SK-N-SH (cell line): ENCODE measurements at regions not wholly inside any gene's neighbourhood (a gene's known extent, or its start where the extent isn't known, plus 50 kb on each side); places are given as distances from the start of the nearest gene placed in this dataset.

Experiments used
- CTCF ChIA-PET: fragments of 300-600, 350-600 bp; formaldehyde crosslinking; extraction: SDS; loops from one replicate; lab custom pipeline; 2021; lab: Yijun Ruan, JAX
- POLR2A ChIA-PET: fragments of 350-600 bp; sonication (Branson Sonifier 250); formaldehyde crosslinking; extraction: SDS; loops from one replicate; lab custom pipeline; 2020; ENCODE audit warnings: antibody characterized with exemption, inconsistent platforms; lab: Yijun Ruan, JAX
- DNase-seq: peaks from one replicate; pipeline ENCODE4 v3.0.0; 2012
- H2AFZ ChIP-seq: fragments of 200-600 bp; sonication (generic); 2 replicates; pipeline ENCODE4 v1.8.1; 2016; ENCODE audit warnings: antibody characterized with exemption, mild to moderate bottlenecking, low read depth
- H3F3A ChIP-seq: fragments of 200-600 bp; sonication (generic); replicated peaks from 2 replicates; pipeline ENCODE3; 2016; ENCODE audit warnings: antibody characterized with exemption, mild to moderate bottlenecking; ENCODE audit not compliant: insufficient read depth
- H3K27ac ChIP-seq, 2 experiments: fragments of 200-500 bp in 1 of 2; fragments of 200-600 bp in 1 of 2; sonication (Bioruptor generic) in 1 of 2; sonication (generic), shearing (Covaris generic) in 1 of 2; 2 replicates each; pipeline versions ENCODE4 v1.5.1 to v1.6.1; 2014 to 2016; ENCODE audit warnings: low read depth in 2 of 2, inconsistent platforms in 1 of 2, low read length in 1 of 2, mild to moderate bottlenecking in 1 of 2, mixed read lengths in 1 of 2
- H3K27me3 ChIP-seq: fragments of 200-600 bp; sonication (generic), shearing (Covaris generic); 2 replicates; pipeline ENCODE4 v1.6.1; 2016; ENCODE audit warnings: mixed run types; ENCODE audit not compliant: insufficient read depth
- H3K36me3 ChIP-seq, 2 experiments: fragments of 200-500 bp in 1 of 2; fragments of 200-600 bp in 1 of 2; sonication (Bioruptor generic) in 1 of 2; sonication (generic) in 1 of 2; replicated peaks in 1 of 2; 2 replicates each; pipeline versions ENCODE3 to v1.5.1; 2014 to 2016; ENCODE audit warnings: low read length in 1 of 2, mild to moderate bottlenecking in 1 of 2; ENCODE audit not compliant: insufficient read depth in 2 of 2, control insufficient read depth in 1 of 2
- H3K4me1 ChIP-seq, 2 experiments: fragments of 200-500 bp in 1 of 2; fragments of 200-600 bp in 1 of 2; sonication (Bioruptor generic) in 1 of 2; sonication (generic), shearing (Covaris generic) in 1 of 2; 2 replicates each; pipeline versions ENCODE4 v1.5.1 to v1.6.1; 2014 to 2016; ENCODE audit warnings: low read depth in 1 of 2, low read length in 1 of 2, mixed run types in 1 of 2; ENCODE audit not compliant: insufficient read depth in 2 of 2, control insufficient read depth in 1 of 2
- H3K4me2 ChIP-seq: fragments of 200-600 bp; sonication (generic), shearing (Covaris generic); 2 replicates; pipeline ENCODE4 v1.6.1; 2017; ENCODE audit warnings: mixed run types
- H3K4me3 ChIP-seq, 2 experiments: fragments of 200-500 bp in 1 of 2; fragments of 200-600 bp in 1 of 2; sonication (Bioruptor generic) in 1 of 2; sonication (generic), shearing (Covaris generic) in 1 of 2; 2 replicates each; pipeline versions ENCODE4 v1.5.1 to v1.8.1; 2014 to 2016; ENCODE audit warnings: low read depth in 2 of 2, inconsistent platforms in 1 of 2, low read length in 1 of 2, mild to moderate bottlenecking in 1 of 2, mixed read lengths in 1 of 2, moderate library complexity in 1 of 2
- H3K79me2 ChIP-seq: fragments of 200-600 bp; sonication (generic); 2 replicates; pipeline ENCODE4 v1.8.1; 2017; ENCODE audit warnings: mild to moderate bottlenecking; ENCODE audit not compliant: insufficient read depth
- H3K9ac ChIP-seq: fragments of 200-600 bp; sonication (generic); 2 replicates; pipeline ENCODE4 v1.6.1; 2017; ENCODE audit warnings: mixed run types
- H3K9me2 ChIP-seq: fragments of 200-600 bp; sonication (generic); 2 replicates; pipeline ENCODE4 v1.6.1; 2017; ENCODE audit warnings: mixed run types
- H3K9me3 ChIP-seq: fragments of 200-600 bp; sonication (generic); 2 replicates; pipeline ENCODE4 v1.6.1; 2017; ENCODE audit warnings: mixed run types, mild to moderate bottlenecking, moderate library complexity
- H4K20me1 ChIP-seq: fragments of 200-600 bp; sonication (generic); 2 replicates; pipeline ENCODE4 v1.6.1; 2017; ENCODE audit warnings: mild to moderate bottlenecking, mixed run types; ENCODE audit not compliant: insufficient read depth
- CTCF ChIP-seq: fragments of 200-600 bp; sonication (generic); IDR thresholded peaks from 2 replicates; pipeline ENCODE4 v1.6.1; 2017; ENCODE audit warnings: antibody characterized with exemption, mild to moderate bottlenecking, moderate library complexity
- ELF1 ChIP-seq: IDR thresholded peaks from 2 replicates; pipeline ENCODE4 v1.4.0; 2012
- FOXJ3 ChIP-seq: sonication (generic); formaldehyde crosslinking; IDR thresholded peaks from 2 replicates; pipeline ENCODE4 v1.5.1; 2020; ENCODE audit warnings: mild to moderate bottlenecking, missing genetic modification reagents
- FOXM1 ChIP-seq: IDR thresholded peaks from 2 replicates; pipeline ENCODE4 v1.4.0; 2012; ENCODE audit warnings: low read depth, mild to moderate bottlenecking
- GABPA ChIP-seq: IDR thresholded peaks from 2 replicates; pipeline ENCODE4 v1.4.0; 2012; ENCODE audit warnings: low read depth, mild to moderate bottlenecking
- JUND ChIP-seq: IDR thresholded peaks from 2 replicates; pipeline ENCODE4 v1.4.0; 2012
- MEF2A ChIP-seq: IDR thresholded peaks from 2 replicates; pipeline ENCODE4 v1.4.0; 2012; ENCODE audit warnings: low read depth, borderline replicate concordance
- MXI1 ChIP-seq: IDR thresholded peaks from 2 replicates; pipeline ENCODE4 v1.6.1; 2012; ENCODE audit warnings: mild to moderate bottlenecking, low read depth, low read length, improper control_type of control experiment
- NFIC ChIP-seq: IDR thresholded peaks from 2 replicates; pipeline ENCODE4 v1.4.0; 2012; ENCODE audit warnings: borderline replicate concordance
- NRF1 ChIP-seq: IDR thresholded peaks from 2 replicates; pipeline ENCODE4 v1.6.1; 2012; ENCODE audit warnings: low read depth, mild to moderate bottlenecking, low read length
- PBX3 ChIP-seq: IDR thresholded peaks from 2 replicates; pipeline ENCODE4; 2012
- POLR2AphosphoS5 ChIP-seq: IDR thresholded peaks from 2 replicates; pipeline ENCODE4 v1.6.1; 2012; ENCODE audit warnings: low read depth, low read length
- RAD21 ChIP-seq: IDR thresholded peaks from 2 replicates; pipeline ENCODE4 v1.6.1; 2012; ENCODE audit warnings: mild to moderate bottlenecking, low read length
- RCOR1 ChIP-seq: fragments of 150-350 bp; IDR thresholded peaks from 2 replicates; pipeline ENCODE4 v1.6.1; 2017; ENCODE audit warnings: antibody characterized with exemption, low read length
- RFX5 ChIP-seq: IDR thresholded peaks from 2 replicates; pipeline ENCODE4 v1.6.1; 2012; ENCODE audit warnings: mild to moderate bottlenecking, improper control_type of control experiment, low read length
- SMC3 ChIP-seq: IDR thresholded peaks from 2 replicates; pipeline ENCODE4 v1.6.1; 2012; ENCODE audit warnings: low read depth, low read length, improper control_type of control experiment
- TCF12 ChIP-seq: IDR thresholded peaks from 2 replicates; pipeline ENCODE4 v1.4.0; 2012
- USF1 ChIP-seq: IDR thresholded peaks from 2 replicates; pipeline ENCODE4 v1.4.0; 2012; ENCODE audit warnings: low read depth, borderline replicate concordance
- USF2 ChIP-seq: fragments of 150-350 bp; IDR thresholded peaks from 2 replicates; pipeline ENCODE4 v1.6.1; 2017; ENCODE audit warnings: antibody characterized with exemption, low read length, low read depth, borderline replicate concordance
- YY1 ChIP-seq: IDR thresholded peaks from 2 replicates; pipeline ENCODE4 v1.4.0; 2012; ENCODE audit warnings: low read depth, mild to moderate bottlenecking
- WGBS: methylation state at CpG from one replicate; pipeline ENCODE4 v1.1.6; 2017; ENCODE audit warnings: low lambda C conversion rate; 5-methylcytosine and 5-hydroxymethylcytosine counted together

GRCh38 chr13:63381078-63381859 lies 1965.6 kb upstream of the PCDH20 start:
- no peak for DNase-seq
- no peak overlapping the region for H3K4me3 ChIP-seq
- H2AFZ ChIP-seq, result no peak overlapping the region; the same call in 1 of the 2 replicates
- H3K4me1 ChIP-seq, result no peaks in the 10 kb centered on the region
- no peaks in the 10 kb centered on the region for H3K9me2 ChIP-seq
- CTCF ChIA-PET, result no interaction called here
- TF ChIP-seq FOXJ3 (CRISPR knock-in tag) (no peak), FOXM1 (no peak), JUND (no peak)
- no peaks in the 10 kb centered on the region for H3K79me2 ChIP-seq
- 81% methylated on average over 2 of the region's 2 CpGs for WGBS
- H3K27ac ChIP-seq, result no peak overlapping the region
- H4K20me1 ChIP-seq, result no peaks in the 10 kb centered on the region
- no peaks in the 10 kb centered on the region for H3K36me3 ChIP-seq
- H3K4me2 ChIP-seq, result no peak overlapping the region
- H3K9ac ChIP-seq, result no peak overlapping the region
- POLR2A ChIA-PET, result no interaction called here
- H3F3A ChIP-seq, result no peaks in the 10 kb centered on the region
- no peaks in the 10 kb centered on the region for H3K9me3 ChIP-seq
- no peaks in the 10 kb centered on the region for H3K27me3 ChIP-seq

GRCh38 chr13:63377986-63378385 lies 1962.3 kb upstream of the PCDH20 start:
- Histone ChIP-seq H3K36me3 (no peaks in the 10 kb centered on the region), H3K4me2 (no peak overlapping the region), H3K27ac (no peak overlapping the region; a peak in 1 of 4 replicates), H2AFZ (0 out of 2 replicates have a peak overlapping the region, but pooled peaks have one; percentile 47), H3F3A (no peaks in the 10 kb centered on the region), H3K4me1 (no peaks in the 10 kb centered on the region), H3K9me3 (no peaks in the 10 kb centered on the region), H3K9me2 (no peaks in the 10 kb centered on the region), H4K20me1 (no peaks in the 10 kb centered on the region), H3K4me3 (no peak overlapping the region), H3K9ac (no peak overlapping the region), H3K27me3 (no peaks in the 10 kb centered on the region), H3K79me2 (no peaks in the 10 kb centered on the region)
- ChIA-PET CTCF (interaction anchor here (1.9 kb wide), 1 partner anchor 9 kb away, joined by 5 read pairs; no protein-coding TSS in a partner anchor), POLR2A (no interaction called here)
- no peak for DNase-seq
- no peak for TF ChIP-seq MXI1
- no peak for TF ChIP-seq RCOR1
- no peak for TF ChIP-seq GABPA
- no peak for TF ChIP-seq NRF1
- no peak for TF ChIP-seq SMC3
- TF ChIP-seq USF1, result no peak
- TF ChIP-seq FOXM1, result no peak
- no peak for TF ChIP-seq ELF1
- no peak for TF ChIP-seq RFX5
- no peak for TF ChIP-seq YY1
- TF ChIP-seq MEF2A, result no peak
- no peak for TF ChIP-seq NFIC
- TF ChIP-seq TCF12, result no peak
- no peak for TF ChIP-seq USF2
- TF ChIP-seq PBX3, result no peak
- TF ChIP-seq CTCF, result no peak
- TF ChIP-seq RAD21, result no peak
- TF ChIP-seq POLR2AphosphoS5, result no peak
- 57% methylated on average over 2 of the region's 2 CpGs for WGBS
